CD4-positive, alpha-beta memory T cell (primary cell): ENCODE measurements at regions not wholly inside any gene's neighbourhood (a gene's known extent, or its start where the extent isn't known, plus 50 kb on each side); places are given as distances from the start of the nearest gene placed in this dataset.

ENCODE experiments used
- CTCF ChIA-PET: fragments of 350-600 bp; sonication (Branson Sonifier 250); formaldehyde crosslinking; loops from one replicate; lab custom pipeline; 2021; ENCODE audit warnings: inconsistent platforms; ENCODE audit not compliant: partially characterized antibody; lab: Charles Lee
- POLR2A ChIA-PET: fragments of 350-600 bp; sonication (Branson Sonifier 250); formaldehyde crosslinking; loops from one replicate; lab custom pipeline; 2021; ENCODE audit not compliant: partially characterized antibody; lab: Charles Lee
- DNase-seq, 5 donors: peaks; one replicate each; pipeline versions ENCODE4 v3.0.0 to v3.0.0-alpha.2; 2020 to 2022; ENCODE audit warnings: mixed read lengths in 1 of 5
- H3K27ac ChIP-seq: one replicate; pipeline ENCODE4 v1.7.0; 2013; ENCODE audit warnings: low read depth, low read length
- H3K27me3 ChIP-seq: 2 replicates; pipeline ENCODE4 v1.7.0; 2013; ENCODE audit warnings: mild to moderate bottlenecking, low read length, moderate library complexity; ENCODE audit not compliant: insufficient read depth
- H3K36me3 ChIP-seq: 2 replicates; pipeline ENCODE4 v1.7.0; 2013; ENCODE audit warnings: mild to moderate bottlenecking, low read length, moderate library complexity; ENCODE audit not compliant: insufficient read depth
- H3K4me1 ChIP-seq: 2 replicates; pipeline ENCODE4 v1.7.0; 2013; ENCODE audit warnings: mild to moderate bottlenecking, low read length, moderate library complexity; ENCODE audit not compliant: insufficient read depth
- H3K4me3 ChIP-seq, 2 donors: one replicate each; pipeline ENCODE4 v1.7.0; 2013; ENCODE audit warnings: low read length in 2 of 2, mild to moderate bottlenecking in 1 of 2
- H3K9me3 ChIP-seq, 2 donors: one replicate each; pipeline ENCODE4 v1.7.0; 2013; ENCODE audit warnings: low read length in 2 of 2, control low read depth in 1 of 2; ENCODE audit not compliant: control insufficient read depth in 1 of 2
- H3K27ac Mint-ChIP-seq, 7 donors: one replicate each; pipeline ENCODE4 v1.8.0; 2020 to 2021; ENCODE audit warnings: mixed read lengths in 7 of 7, mild to moderate bottlenecking in 6 of 7, inconsistent platforms in 3 of 7, moderate library complexity in 3 of 7
- H3K27me3 Mint-ChIP-seq, 2 donors: one replicate each; pipeline ENCODE4 v1.8.0; 2020 to 2021; ENCODE audit warnings: mixed read lengths in 2 of 2
- H3K36me3 Mint-ChIP-seq, 2 donors: one replicate each; pipeline ENCODE4 v1.8.0; 2020 to 2021; ENCODE audit warnings: mixed read lengths in 2 of 2, inconsistent platforms in 1 of 2, mild to moderate bottlenecking in 1 of 2
- H3K4me1 Mint-ChIP-seq, 4 donors: one replicate each; pipeline ENCODE4 v1.8.0; 2020 to 2021; ENCODE audit warnings: mixed read lengths in 4 of 4, mild to moderate bottlenecking in 1 of 4
- H3K4me3 Mint-ChIP-seq, 8 donors: one replicate each; pipeline ENCODE4 v1.8.0; 2020 to 2021; ENCODE audit warnings: mixed read lengths in 8 of 8, mild to moderate bottlenecking in 7 of 8, moderate library complexity in 6 of 8, inconsistent platforms in 3 of 8
- H3K9me3 Mint-ChIP-seq, 8 donors: one replicate each; pipeline ENCODE4 v1.8.0; 2020 to 2021; ENCODE audit warnings: mixed read lengths in 8 of 8, mild to moderate bottlenecking in 5 of 8, inconsistent platforms in 3 of 8, moderate library complexity in 1 of 8
- intact Hi-C: fragments of 100-400 bp; cut with micrococcal nuclease; formaldehyde crosslinking; loops from one replicate; pipeline ENCODE4 v1.15.1; 2023

- Mint-ChIP-seq H3K27ac (no peak overlapping the region), H3K9me3 (peaks cover 0 to 11% (median 4%) of the 10 kb centered on the region in 8 donors), H3K4me3 (no peak overlapping the region), H3K4me1 (peaks cover 0 to 8% (median 2%) of the 10 kb centered on the region in 4 donors), H3K36me3 (no peaks in the 10 kb centered on the region), H3K27me3 (peaks cover 0 to 6% of the 10 kb centered on the region in 2 donors)
- Histone ChIP-seq H3K4me3 (no peak overlapping the region), H3K27ac (no peak overlapping the region), H3K9me3 (no peaks in the 10 kb centered on the region), H3K36me3 (no peaks in the 10 kb centered on the region), H3K27me3 (no peaks in the 10 kb centered on the region), H3K4me1 (no peaks in the 10 kb centered on the region)
- intact Hi-C loops = no loop called here
- ChIA-PET POLR2A (no interaction called here), CTCF (no interaction called here)
- DNase-seq = no peak
Observed at GRCh38 chr6:170185175-170185978, 105.5 kb downstream of the DLL1 start.

GRCh38 chr6:170184316-170184715 is 106.6 kb downstream of the DLL1 start:
- peaks cover 0 to 8% (median 2%) of the 10 kb centered on the region in 4 donors for H3K4me1 Mint-ChIP-seq
- no peak for DNase-seq
- H3K9me3 Mint-ChIP-seq = peaks cover 0 to 9% (median 4%) of the 10 kb centered on the region in 8 donors
- no peaks in the 10 kb centered on the region for H3K36me3 Mint-ChIP-seq
- no peaks in the 10 kb centered on the region for H3K9me3 ChIP-seq
- no peak overlapping the region for H3K4me3 ChIP-seq
- no peak overlapping the region for H3K4me3 Mint-ChIP-seq
- no peaks in the 10 kb centered on the region for H3K4me1 ChIP-seq
- no peaks in the 10 kb centered on the region for H3K27me3 ChIP-seq
- no peak overlapping the region for H3K27ac ChIP-seq
- peaks cover 0 to 2% of the 10 kb centered on the region in 2 donors for H3K27me3 Mint-ChIP-seq
- CTCF ChIA-PET = no interaction called here
- H3K36me3 ChIP-seq = no peaks in the 10 kb centered on the region
- no peak overlapping the region for H3K27ac Mint-ChIP-seq
- intact Hi-C loops = no loop called here
- POLR2A ChIA-PET = no interaction called here

GRCh38 chr6:170183521-170183920 is 107.4 kb downstream of the DLL1 start:
- no peak overlapping the region for H3K27ac ChIP-seq
- H3K4me1 ChIP-seq = no peaks in the 10 kb centered on the region
- peaks cover 0 to 9% (median 4%) of the 10 kb centered on the region in 8 donors for H3K9me3 Mint-ChIP-seq
- ChIA-PET POLR2A (no interaction called here), CTCF (no interaction called here)
- H3K27me3 ChIP-seq = no peaks in the 10 kb centered on the region
- H3K27ac Mint-ChIP-seq = peak overlapping the region in 1 of 7 donors; percentile 41
- DNase-seq = no peak
- no peaks in the 10 kb centered on the region for H3K36me3 Mint-ChIP-seq
- H3K27me3 Mint-ChIP-seq = peaks cover 0 to 3% of the 10 kb centered on the region in 2 donors
- no peaks in the 10 kb centered on the region for H3K36me3 ChIP-seq
- no peaks in the 10 kb centered on the region for H3K9me3 ChIP-seq
- peaks cover 0 to 8% (median 2%) of the 10 kb centered on the region in 4 donors for H3K4me1 Mint-ChIP-seq
- no peak overlapping the region for H3K4me3 Mint-ChIP-seq
- intact Hi-C loops = no loop called here
- no peak overlapping the region for H3K4me3 ChIP-seq

- CTCF ChIA-PET = no interaction called here
- DNase-seq = no peak
- Histone ChIP-seq H3K4me3 (no peak overlapping the region), H3K36me3 (no peaks in the 10 kb centered on the region), H3K27me3 (no peaks in the 10 kb centered on the region), H3K9me3 (no peaks in the 10 kb centered on the region), H3K4me1 (no peaks in the 10 kb centered on the region), H3K27ac (no peak overlapping the region)
- POLR2A ChIA-PET = no interaction called here
- Mint-ChIP-seq H3K4me3 (no peak overlapping the region), H3K36me3 (no peaks in the 10 kb centered on the region), H3K27ac (no peak overlapping the region), H3K9me3 (peaks cover 0 to 9% (median 4%) of the 10 kb centered on the region in 8 donors), H3K27me3 (peaks cover 0 to 3% of the 10 kb centered on the region in 2 donors), H3K4me1 (peaks cover 0 to 8% (median 2%) of the 10 kb centered on the region in 4 donors)
- intact Hi-C loops = no loop called here
Observed at GRCh38 chr6:170182781-170183120, 108.1 kb downstream of the DLL1 start.

GRCh38 chr6:170182093-170182780 is 108.6 kb downstream of the DLL1 start:
- Mint-ChIP-seq H3K4me3 (no peak overlapping the region), H3K27me3 (peaks cover 0 to 3% of the 10 kb centered on the region in 2 donors), H3K4me1 (peaks cover 0 to 8% (median 2%) of the 10 kb centered on the region in 4 donors), H3K9me3 (peaks cover 0 to 9% (median 4%) of the 10 kb centered on the region in 8 donors), H3K27ac (no peak overlapping the region), H3K36me3 (no peaks in the 10 kb centered on the region)
- POLR2A ChIA-PET = no interaction called here
- no peaks in the 10 kb centered on the region for H3K4me1 ChIP-seq
- H3K27me3 ChIP-seq = no peaks in the 10 kb centered on the region
- no peak overlapping the region for H3K27ac ChIP-seq
- no peaks in the 10 kb centered on the region for H3K36me3 ChIP-seq
- CTCF ChIA-PET = no interaction called here
- H3K4me3 ChIP-seq = no peak overlapping the region
- H3K9me3 ChIP-seq = no peaks in the 10 kb centered on the region
- DNase-seq = no peak
- intact Hi-C loops = no loop called here

- DNase-seq = no peak
- Mint-ChIP-seq H3K9me3 (peaks cover 0 to 12% (median 4%) of the 10 kb centered on the region in 8 donors), H3K27me3 (peaks cover 0 to 3% of the 10 kb centered on the region in 2 donors), H3K4me3 (no peak overlapping the region), H3K36me3 (no peaks in the 10 kb centered on the region), H3K27ac (no peak overlapping the region), H3K4me1 (peaks cover 0 to 8% (median 2%) of the 10 kb centered on the region in 4 donors)
- Histone ChIP-seq H3K27ac (no peak overlapping the region), H3K9me3 (no peaks in the 10 kb centered on the region), H3K4me1 (no peaks in the 10 kb centered on the region), H3K4me3 (no peak overlapping the region), H3K36me3 (no peaks in the 10 kb centered on the region), H3K27me3 (no peaks in the 10 kb centered on the region)
- intact Hi-C loops = no loop called here
- ChIA-PET CTCF (no interaction called here), POLR2A (no interaction called here)
Observed at GRCh38 chr6:170181338-170181690, 109.6 kb downstream of the DLL1 start.

GRCh38 chr6:170180671-170181337 is 110.1 kb downstream of the DLL1 start:
- Mint-ChIP-seq H3K27me3 (peaks cover 0 to 3% of the 10 kb centered on the region in 2 donors), H3K4me1 (peaks cover 0 to 8% (median 2%) of the 10 kb centered on the region in 4 donors), H3K4me3 (no peak overlapping the region), H3K9me3 (peaks cover 0 to 12% (median 4%) of the 10 kb centered on the region in 8 donors), H3K27ac (no peak overlapping the region), H3K36me3 (no peaks in the 10 kb centered on the region)
- DNase-seq = no peak
- ChIA-PET CTCF (no interaction called here), POLR2A (no interaction called here)
- no peaks in the 10 kb centered on the region for H3K9me3 ChIP-seq
- no peaks in the 10 kb centered on the region for H3K4me1 ChIP-seq
- H3K27ac ChIP-seq = no peak overlapping the region
- H3K36me3 ChIP-seq = no peaks in the 10 kb centered on the region
- H3K4me3 ChIP-seq = no peak overlapping the region
- H3K27me3 ChIP-seq = no peaks in the 10 kb centered on the region
- intact Hi-C loops = no loop called here
